Neural progenitor cell (in vitro differentiated cells): ENCODE measurements at regions not wholly inside any gene's neighbourhood (a gene's known extent, or its start where the extent isn't known, plus 50 kb on each side); places are given as distances from the start of the nearest gene placed in this dataset.

Source experiments
- DNase-seq: peaks from one replicate; pipeline ENCODE4 v3.0.0-alpha.2; 2016; ENCODE audit warnings: low spot score
- H2AFZ ChIP-seq: fragments of 200-600 bp; sonication (generic); replicated peaks from 2 replicates; pipeline ENCODE4 v1.6.1; 2016; ENCODE audit warnings: antibody characterized with exemption
- H3F3A ChIP-seq: fragments of 200-600 bp; sonication (generic); 2 replicates; pipeline ENCODE4 v1.6.1; 2016; ENCODE audit warnings: antibody characterized with exemption, low read depth
- H3K27ac ChIP-seq: fragments of 200-600 bp; sonication (generic); 2 replicates; pipeline ENCODE4 v1.5.1; 2016; ENCODE audit warnings: mild to moderate bottlenecking
- H3K27me3 ChIP-seq: fragments of 200-600 bp; sonication (generic); 2 replicates; pipeline ENCODE4 v1.6.1; 2016; ENCODE audit warnings: mild to moderate bottlenecking, moderate library complexity
- H3K36me3 ChIP-seq: fragments of 200-600 bp; sonication (generic); 2 replicates; pipeline ENCODE4 v1.5.1; 2016
- H3K4me1 ChIP-seq: fragments of 200-600 bp; sonication (generic); 2 replicates; pipeline ENCODE4 v1.6.1; 2016; ENCODE audit warnings: mixed run types
- H3K4me2 ChIP-seq: fragments of 200-600 bp; sonication (generic); 2 replicates; pipeline ENCODE4 v1.6.1; 2016
- H3K4me3 ChIP-seq: fragments of 200-600 bp; sonication (generic); 2 replicates; pipeline ENCODE4 v1.5.1; 2016
- H3K79me2 ChIP-seq: fragments of 200-600 bp; sonication (generic); 2 replicates; pipeline ENCODE4 v1.6.1; 2016; ENCODE audit warnings: low read depth
- H3K9ac ChIP-seq: fragments of 200-600 bp; sonication (generic); 2 replicates; pipeline ENCODE4 v1.6.1; 2016
- H3K9me3 ChIP-seq: fragments of 200-600 bp; sonication (generic); 2 replicates; pipeline ENCODE4 v1.5.1; 2016; ENCODE audit warnings: low read depth
- H4K20me1 ChIP-seq: fragments of 200-600 bp; sonication (generic); 2 replicates; pipeline ENCODE4 v1.6.1; 2016; ENCODE audit warnings: low read depth
- H3K27ac Mint-ChIP-seq: 3 replicates; pipeline ENCODE4 v1.8.0; 2021; ENCODE audit warnings: mixed read lengths
- H3K27me3 Mint-ChIP-seq: 2 replicates; pipeline ENCODE4 v1.8.0; 2022; ENCODE audit warnings: low read depth, mild to moderate bottlenecking, inconsistent platforms, moderate library complexity, mixed read lengths; ENCODE audit not compliant: insufficient read depth
- H3K36me3 Mint-ChIP-seq: 3 replicates; pipeline ENCODE4 v1.8.0; 2021; ENCODE audit warnings: mixed read lengths
- H3K4me1 Mint-ChIP-seq: 3 replicates; pipeline ENCODE4 v1.8.0; 2021; ENCODE audit warnings: mixed read lengths
- H3K4me3 Mint-ChIP-seq: 3 replicates; pipeline ENCODE4 v1.8.0; 2021; ENCODE audit warnings: mild to moderate bottlenecking, moderate library complexity, mixed read lengths
- H3K9me3 Mint-ChIP-seq: 3 replicates; pipeline ENCODE4 v1.8.0; 2020; ENCODE audit warnings: mixed read lengths
- CTCF ChIP-seq: fragments of 200-600 bp; sonication (generic); IDR thresholded peaks from 2 replicates; pipeline ENCODE4 v1.5.1; 2017; ENCODE audit warnings: antibody characterized with exemption, mild to moderate bottlenecking
- EZH2 ChIP-seq: fragments of 200-600 bp; sonication (generic); IDR thresholded peaks from 2 replicates; pipeline ENCODE4 v1.6.1; 2017; ENCODE audit warnings: antibody characterized with exemption, mild to moderate bottlenecking, moderate library complexity
- EZH2phosphoT487 ChIP-seq: fragments of 200-600 bp; sonication (generic); IDR thresholded peaks from 2 replicates; pipeline ENCODE4 v1.6.1; 2017; ENCODE audit warnings: antibody characterized with exemption

DNA sequence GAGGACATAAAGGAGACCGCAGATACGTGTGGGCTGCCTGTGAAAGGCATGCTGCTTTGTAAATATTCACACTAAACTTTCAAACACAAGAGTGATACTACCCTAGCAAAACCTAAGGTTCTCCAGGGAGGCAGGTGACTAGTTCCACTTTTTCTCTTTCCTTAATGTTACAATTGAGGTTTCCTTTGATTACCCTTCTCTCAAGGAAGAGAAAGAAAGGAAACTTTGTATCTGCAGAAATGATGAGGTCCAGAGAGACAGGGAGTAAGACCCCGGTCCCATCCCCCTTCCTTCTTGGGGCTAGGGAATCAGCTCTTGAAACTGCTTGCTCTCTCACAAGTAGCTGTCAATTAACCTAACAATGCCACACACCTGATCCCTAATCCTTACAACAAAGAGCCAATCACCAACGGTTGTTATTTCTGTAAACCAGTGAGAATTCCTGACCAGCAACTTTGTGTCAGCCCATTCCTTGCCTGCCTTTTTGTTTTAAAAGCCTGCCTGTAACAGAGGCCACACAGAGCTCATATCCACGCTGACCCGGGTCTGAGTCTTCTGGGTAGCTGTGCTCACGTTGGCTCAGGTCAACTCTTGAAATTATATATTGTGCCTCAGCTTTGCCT is 754.8 kb upstream of the FRG1 start:
- Mint-ChIP-seq H3K4me3 (no peak overlapping the region), H3K4me1 (peaks cover 9% of the 10 kb centered on the region), H3K27ac (no peak overlapping the region), H3K9me3 (peaks cover 5% of the 10 kb centered on the region), H3K36me3 (no peaks in the 10 kb centered on the region), H3K27me3 (peaks cover 4% of the 10 kb centered on the region)
- DNase-seq: peak; percentile 90
- H3K79me2 ChIP-seq: no peaks in the 10 kb centered on the region
- no peak overlapping the region for H3K9ac ChIP-seq
- no peaks in the 10 kb centered on the region for H3K9me3 ChIP-seq
- peaks cover 16% of the 10 kb centered on the region for H3F3A ChIP-seq
- no peaks in the 10 kb centered on the region for H3K27me3 ChIP-seq
- H3K4me2 ChIP-seq: peak overlapping the region; percentile 74
- H3K4me1 ChIP-seq: peaks cover 46% of the 10 kb centered on the region
- H3K27ac ChIP-seq: peak overlapping the region; percentile 85
- peak overlapping the region; percentile 31 for H3K4me3 ChIP-seq
- H2AFZ ChIP-seq: peak overlapping the region; percentile 7
- H3K36me3 ChIP-seq: peaks cover 5% of the 10 kb centered on the region
- TF ChIP-seq EZH2: no peak
- TF ChIP-seq CTCF: no peak
- TF ChIP-seq EZH2phosphoT487: no peak
- no peaks in the 10 kb centered on the region for H4K20me1 ChIP-seq

DNA sequence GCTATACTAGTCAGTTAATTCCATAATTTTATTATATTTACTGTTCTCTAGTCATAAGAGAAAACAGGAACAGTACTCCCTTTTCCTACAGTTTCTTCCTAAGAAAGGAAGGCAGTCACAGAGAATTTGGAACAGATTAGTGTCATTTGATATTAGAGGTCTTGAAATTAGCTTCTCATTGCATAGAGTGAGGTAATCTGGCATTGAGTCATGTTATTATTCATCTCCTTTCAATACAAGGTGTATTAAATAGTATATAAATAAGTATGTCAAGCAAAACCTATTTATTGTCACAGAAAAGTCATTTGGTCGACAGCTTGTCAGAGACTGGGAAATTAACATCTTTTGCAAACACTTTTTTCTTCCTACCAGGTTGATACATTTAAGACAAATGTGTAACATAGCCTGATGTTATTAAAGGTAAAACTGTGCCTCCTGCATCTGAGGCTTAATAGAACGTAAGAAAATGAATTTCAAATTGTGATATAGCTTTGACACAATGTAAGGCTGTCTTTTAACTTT is 753.1 kb upstream of the FRG1 start:
- no peak overlapping the region for H3K9ac ChIP-seq
- H3K36me3 ChIP-seq: peaks cover 5% of the 10 kb centered on the region
- no peak overlapping the region for H3K27ac ChIP-seq
- H3F3A ChIP-seq: peaks cover 16% of the 10 kb centered on the region
- no peak for DNase-seq
- Mint-ChIP-seq H3K27me3 (peaks cover 4% of the 10 kb centered on the region), H3K27ac (no peak overlapping the region), H3K9me3 (peaks cover 9% of the 10 kb centered on the region), H3K36me3 (no peaks in the 10 kb centered on the region), H3K4me1 (peaks cover 9% of the 10 kb centered on the region), H3K4me3 (no peak overlapping the region)
- H3K27me3 ChIP-seq: no peaks in the 10 kb centered on the region
- no peak overlapping the region for H3K4me2 ChIP-seq
- H3K4me3 ChIP-seq: no peak overlapping the region
- H3K4me1 ChIP-seq: peaks cover 36% of the 10 kb centered on the region
- H4K20me1 ChIP-seq: no peaks in the 10 kb centered on the region
- H3K79me2 ChIP-seq: no peaks in the 10 kb centered on the region
- TF ChIP-seq EZH2phosphoT487 (no peak), EZH2 (no peak), CTCF (no peak)
- H2AFZ ChIP-seq: no peak overlapping the region
- H3K9me3 ChIP-seq: no peaks in the 10 kb centered on the region

DNA sequence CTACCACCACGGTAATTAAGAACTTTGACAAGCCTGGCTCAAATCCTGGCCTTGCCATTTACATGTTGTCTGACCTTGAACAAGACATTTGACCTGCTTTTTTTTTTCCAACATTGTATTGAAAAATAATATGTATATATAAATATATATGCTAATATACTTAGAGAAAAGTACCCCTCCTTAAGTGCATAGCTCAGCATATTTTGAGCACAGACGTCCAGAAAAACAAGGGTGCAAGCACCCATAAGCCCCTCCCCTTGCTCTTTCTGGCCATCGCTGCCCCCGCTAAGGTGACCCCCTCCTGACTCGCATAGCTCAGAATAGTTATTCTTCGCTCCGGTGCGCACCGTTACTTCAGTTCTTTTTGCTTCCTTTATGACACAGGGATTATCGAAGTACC is 742.0 kb upstream of the FRG1 start:
- no peak overlapping the region for H3K4me3 Mint-ChIP-seq
- Histone ChIP-seq H3F3A (no peaks in the 10 kb centered on the region), H3K36me3 (no peaks in the 10 kb centered on the region), H3K27me3 (no peaks in the 10 kb centered on the region), H3K4me1 (no peaks in the 10 kb centered on the region), H3K27ac (no peak overlapping the region), H3K4me3 (no peak overlapping the region), H3K9ac (no peak overlapping the region), H3K79me2 (no peaks in the 10 kb centered on the region), H3K4me2 (no peak overlapping the region), H2AFZ (no peak overlapping the region), H3K9me3 (no peaks in the 10 kb centered on the region), H4K20me1 (no peaks in the 10 kb centered on the region)
- no peak overlapping the region for H3K27ac Mint-ChIP-seq
- no peaks in the 10 kb centered on the region for H3K36me3 Mint-ChIP-seq
- TF ChIP-seq EZH2 (no peak), EZH2phosphoT487 (no peak), CTCF (no peak)
- H3K4me1 Mint-ChIP-seq: no peaks in the 10 kb centered on the region
- H3K9me3 Mint-ChIP-seq: no peaks in the 10 kb centered on the region
- no peaks in the 10 kb centered on the region for H3K27me3 Mint-ChIP-seq
- no peak for DNase-seq
